Lung microvascular endothelial cell (primary cell): ENCODE measurements at regions not wholly inside any gene's neighbourhood (a gene's known extent, or its start where the extent isn't known, plus 50 kb on each side); places are given as distances from the start of the nearest gene placed in this dataset.
"Not testable (repeated sequence)": the region's sequence is repeated elsewhere in the genome, so short reads cannot be mapped to it uniquely, and the experiment has no call there.

Experiments used
- DNase-seq, 2 donors: peaks; one replicate each; pipeline versions ENCODE4 v3.0.0 to v3.0.0-alpha.2; 2010; ENCODE audit warnings: low read depth in 2 of 2

GRCh38 chr6:76275746-76276145 lies 203.3 kb upstream of the IMPG1 start:
- no peak for DNase-seq

DNA sequence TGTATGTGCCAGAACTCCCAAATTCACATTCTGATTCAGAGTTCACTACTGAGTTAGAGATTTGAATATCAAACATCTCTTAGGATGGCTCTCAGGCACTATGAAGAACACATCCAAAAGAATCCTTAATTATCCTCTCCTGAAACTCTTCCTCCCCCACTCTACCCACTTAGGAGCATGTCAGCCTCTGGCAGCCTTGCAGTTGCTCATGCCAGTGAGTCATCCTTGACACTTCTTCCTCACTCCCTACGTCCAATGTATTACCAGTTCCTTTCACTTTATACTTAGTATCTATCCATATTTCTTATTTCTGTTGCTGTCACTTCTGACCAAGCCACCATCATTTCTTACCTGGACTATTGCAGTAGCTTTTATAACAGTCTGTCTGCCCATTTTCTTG lies 192.0 kb upstream of the IMPG1 start:
- no peak for DNase-seq

DNA sequence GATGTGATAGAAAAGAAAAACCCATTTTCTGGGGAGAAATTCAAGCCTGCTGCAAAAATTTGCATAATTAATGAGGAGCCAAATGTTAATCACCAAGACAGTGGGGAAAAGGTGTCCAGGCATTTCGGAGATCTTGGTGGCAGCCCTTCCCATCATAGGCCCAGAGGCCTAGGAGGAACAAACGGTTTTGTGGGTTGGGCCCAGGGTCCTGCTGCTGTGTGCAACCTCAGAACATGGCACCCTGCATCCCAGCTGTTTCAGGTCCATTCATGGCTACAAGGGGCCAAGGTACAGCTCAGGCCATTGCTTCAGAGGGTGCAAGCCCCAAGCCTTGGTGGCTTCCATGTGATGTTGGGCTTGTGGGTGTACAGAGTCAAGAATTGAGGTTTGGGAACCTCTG lies 189.8 kb upstream of the IMPG1 start:
- DNase-seq = no peak

DNA sequence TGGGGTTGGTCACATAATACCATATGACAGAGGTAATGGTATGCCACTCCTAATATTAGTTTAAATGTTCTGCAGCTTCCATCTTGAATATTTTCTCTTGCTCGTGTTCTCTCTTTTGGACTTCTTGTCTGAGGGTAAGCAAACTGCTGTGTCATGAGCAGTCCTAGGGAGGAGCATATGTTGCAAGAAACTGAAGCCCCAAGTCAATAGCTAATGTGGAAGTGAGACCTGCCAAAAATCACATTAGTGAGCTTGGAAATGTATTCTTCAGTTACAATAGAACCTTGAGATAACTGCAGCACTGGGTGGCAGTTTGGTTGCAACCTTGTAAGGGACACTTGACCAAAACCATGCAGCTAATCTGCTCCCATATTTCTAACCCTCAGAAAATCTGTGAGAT lies 178.2 kb upstream of the IMPG1 start:
- DNase-seq = no peak

- DNase-seq = no peak
Measured at GRCh38 chr6:76247527-76247926, 175.1 kb upstream of the IMPG1 start.

GRCh38 chr6:76240092-76240491 lies 167.6 kb upstream of the IMPG1 start:
- no peak for DNase-seq

GRCh38 chr6:76230711-76231110 lies 158.2 kb upstream of the IMPG1 start:
- DNase-seq = no peak

DNA sequence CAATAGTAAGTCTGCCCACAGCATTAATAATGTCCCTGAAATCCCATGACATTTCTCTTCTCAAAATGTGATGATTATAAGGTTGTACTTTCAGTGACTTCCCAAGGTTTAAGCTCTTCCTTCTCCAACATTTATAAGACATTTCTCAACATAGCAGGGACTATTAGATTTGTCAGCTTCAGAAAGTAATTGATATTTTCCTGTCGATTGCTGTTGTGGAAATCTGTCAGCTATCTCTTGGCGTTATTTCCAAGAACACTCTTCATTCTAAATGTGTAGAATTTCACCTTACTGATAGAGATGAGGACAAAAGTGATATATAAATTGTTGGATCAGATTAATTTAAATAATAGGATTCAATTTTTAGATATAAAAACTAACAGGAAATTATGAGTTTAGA lies 149.7 kb upstream of the IMPG1 start:
- no peak for DNase-seq

- no peak for DNase-seq
Measured at GRCh38 chr6:76221525-76221924, 149.1 kb upstream of the IMPG1 start.

- DNase-seq = no peak
Measured at GRCh38 chr6:76220805-76221204, 148.3 kb upstream of the IMPG1 start.

DNA sequence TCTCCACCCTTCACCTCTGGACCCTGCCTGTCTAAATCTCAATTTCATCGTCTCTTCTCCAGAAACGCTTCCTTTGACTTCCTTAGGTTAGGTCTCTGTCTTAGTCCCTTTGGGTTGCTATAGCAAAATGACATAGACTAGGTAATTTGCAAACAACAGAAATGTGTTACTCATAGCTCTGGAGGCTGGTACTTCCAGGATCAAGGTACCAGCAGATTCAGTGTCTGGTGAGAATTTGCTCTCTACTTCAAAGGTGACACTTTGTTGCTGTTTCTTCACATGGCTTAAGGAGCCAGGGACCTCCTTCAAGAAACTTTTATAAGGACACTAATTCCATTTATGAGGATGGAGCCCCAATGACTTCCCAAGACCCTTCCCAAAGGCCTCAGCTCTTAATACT lies 145.1 kb upstream of the IMPG1 start:
- DNase-seq = no peak

DNA sequence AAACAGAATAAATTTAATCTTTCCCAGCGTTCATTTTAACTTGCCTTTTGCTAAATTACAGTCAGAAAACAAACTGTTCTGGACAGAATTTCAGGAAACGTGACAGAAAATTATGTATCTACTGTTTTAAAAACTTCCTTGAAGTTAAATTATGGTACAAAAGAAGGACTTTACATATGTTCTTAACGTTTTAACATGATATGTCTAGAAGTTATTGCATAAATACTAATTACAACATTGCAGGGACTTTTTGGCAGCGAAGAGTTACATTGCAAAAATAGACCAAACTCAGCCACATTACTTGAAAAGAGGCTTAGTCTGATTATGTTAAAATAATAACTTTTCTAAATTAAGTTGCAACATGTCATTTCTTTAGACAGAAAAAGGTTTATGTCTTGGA lies 142.1 kb upstream of the IMPG1 start:
- no peak for DNase-seq

DNA sequence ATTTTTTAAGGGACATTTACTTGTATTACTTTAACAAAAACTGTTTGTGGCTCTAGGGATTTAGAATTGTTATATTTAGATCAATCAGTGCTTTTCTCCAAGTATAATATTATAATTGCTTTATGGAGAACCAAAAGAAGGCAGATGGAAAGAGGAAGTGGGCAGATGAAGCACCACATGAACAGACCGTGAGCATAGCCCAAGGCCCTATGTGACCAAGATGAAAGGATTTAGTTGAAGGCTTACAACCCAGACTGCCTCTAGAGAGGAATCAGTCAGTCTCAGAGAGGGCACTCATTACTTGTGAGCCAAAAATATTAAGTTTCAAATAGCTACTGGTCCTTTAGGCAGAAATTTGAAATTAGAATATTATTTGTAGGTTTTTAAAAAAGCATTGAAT lies 102.3 kb upstream of the IMPG1 start:
- DNase-seq = no peak

DNA sequence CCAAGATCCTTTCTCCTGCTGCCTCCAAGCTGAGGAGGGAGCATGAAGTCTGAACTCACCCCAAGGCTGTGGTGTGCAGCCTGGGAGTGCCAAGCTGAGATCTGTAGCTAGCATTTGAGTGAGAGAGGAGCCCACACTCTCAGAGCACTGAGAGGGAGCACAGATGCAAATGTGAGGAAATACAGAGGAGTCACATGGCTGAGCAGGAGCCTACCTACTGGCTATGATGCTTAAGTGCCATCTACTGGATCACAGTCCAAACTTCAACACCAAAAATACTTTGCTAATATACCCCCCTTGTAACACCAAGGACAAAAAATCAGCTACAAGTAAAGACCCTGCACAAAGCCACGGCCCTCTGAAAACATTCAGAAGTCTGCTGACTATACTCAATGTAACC lies 94.4 kb upstream of the IMPG1 start:
- no peak for DNase-seq

DNA sequence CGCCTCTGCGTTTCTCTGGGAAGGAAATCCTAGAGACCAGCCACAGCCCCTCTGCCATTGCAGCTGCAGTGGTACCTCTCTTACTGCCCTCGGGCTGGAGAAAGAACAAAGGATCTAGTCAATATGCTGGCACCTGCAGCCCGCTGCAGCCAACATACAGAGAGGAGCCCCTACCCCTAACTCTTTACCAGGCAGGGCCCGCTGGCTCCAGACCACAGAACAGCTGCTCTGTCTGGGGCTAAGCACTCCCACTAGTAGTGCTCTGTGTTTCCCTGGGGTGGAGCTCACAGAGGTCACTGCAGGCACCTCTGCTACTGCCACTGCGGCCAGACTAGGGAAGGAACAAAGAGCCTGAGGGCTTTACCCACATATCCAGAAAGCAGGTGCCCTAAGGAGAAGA lies 93.8 kb upstream of the IMPG1 start:
- DNase-seq = peak in 1 of 2 donors; percentile 0

- no peak for DNase-seq
Measured at GRCh38 chr6:76165471-76166221, 93.2 kb upstream of the IMPG1 start.

- DNase-seq = no peak
Measured at GRCh38 chr6:76162811-76163210, 90.3 kb upstream of the IMPG1 start.

DNA sequence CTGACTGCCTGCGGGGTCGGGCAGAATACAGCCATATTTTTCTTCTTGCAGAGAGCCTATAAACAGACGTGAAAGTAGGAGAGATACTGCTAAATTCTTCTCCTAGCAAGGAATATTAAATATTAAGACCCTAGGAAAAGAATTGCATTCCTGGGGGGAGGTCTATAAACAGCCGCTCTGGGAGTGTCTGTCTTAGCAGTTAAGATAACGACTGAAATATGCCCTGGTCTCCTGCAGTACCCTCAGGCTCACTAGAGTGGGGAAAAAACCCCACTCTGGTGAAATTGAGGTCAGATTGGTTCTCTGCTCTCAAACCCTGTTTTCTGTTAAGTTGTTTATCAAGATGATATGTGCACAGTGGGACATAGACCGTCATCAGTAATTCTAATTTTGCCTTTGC lies 85.3 kb upstream of the IMPG1 start:
- not testable (repeated sequence) for DNase-seq

- no peak for DNase-seq
Measured at GRCh38 chr6:76135481-76135880, 63.0 kb upstream of the IMPG1 start.

DNA sequence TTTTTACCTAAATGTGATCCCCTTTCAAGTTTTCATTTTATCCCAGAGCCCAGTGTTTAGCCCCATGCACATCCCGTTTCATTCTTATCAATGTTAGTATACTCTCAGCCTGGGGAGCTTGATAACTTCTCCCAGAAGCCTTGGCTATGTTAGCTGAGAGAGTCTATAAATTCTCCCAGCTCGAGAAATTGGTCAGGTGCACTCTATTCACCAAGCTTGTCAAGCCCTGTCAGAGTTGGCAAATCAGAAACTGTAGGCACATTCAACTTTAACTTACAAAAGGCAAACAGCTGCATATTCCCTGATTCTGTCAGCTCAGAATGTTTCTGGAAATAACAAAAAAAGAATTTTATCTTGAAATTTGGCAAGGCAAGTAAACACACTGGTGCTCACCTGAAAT lies 62.2 kb upstream of the IMPG1 start:
- DNase-seq = no peak

DNA sequence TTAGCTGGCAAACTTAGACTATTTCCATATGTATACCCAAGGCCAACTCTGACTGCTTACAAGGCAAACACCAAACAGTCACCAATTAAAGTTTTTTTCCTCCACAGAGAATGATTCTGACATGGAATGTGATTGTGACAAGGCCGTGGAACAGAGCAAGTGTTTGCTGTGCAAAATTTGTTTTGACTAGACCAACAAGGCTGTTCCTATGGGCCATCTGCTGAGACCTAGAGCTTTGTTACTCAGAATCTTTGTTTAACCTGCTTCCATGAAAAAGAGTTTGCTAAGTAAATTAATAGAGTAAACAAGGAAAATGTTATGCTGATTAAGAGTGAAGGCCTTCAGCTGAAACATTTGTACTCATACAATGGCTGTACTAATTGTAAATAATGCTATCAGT lies 51.6 kb upstream of the IMPG1 start:
- DNase-seq = no peak
